ENCODE measurements at regions not wholly inside any gene's neighbourhood (a gene's known extent, or its start where the extent isn't known, plus 50 kb on each side); places are given as distances from the start of the nearest gene placed in this dataset.

DNA sequence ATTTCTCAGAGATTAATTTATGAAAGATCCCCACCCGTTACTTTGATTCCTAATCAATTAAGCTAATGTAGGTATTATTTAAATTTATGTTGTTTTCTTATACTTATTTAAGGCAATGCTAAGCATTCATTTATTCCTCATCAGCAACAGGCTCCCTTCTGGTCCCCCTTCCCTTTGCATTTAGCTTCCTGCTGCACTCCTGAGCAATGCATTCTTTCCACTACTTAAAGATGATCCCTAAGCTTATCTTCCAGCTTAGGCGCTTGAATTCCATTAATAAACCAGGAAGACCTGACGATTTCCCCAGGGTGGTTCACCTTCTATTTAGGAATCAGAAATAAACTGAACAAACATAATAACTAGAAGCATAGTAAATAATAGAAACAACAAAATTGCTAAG is 1003.1 kb downstream of the FSTL5 start:
- DNase-seq (ENCODE audit: low spot score): no peak
- in situ Hi-C loops (cut with HindIII; ENCODE audit: low sequenced_read_pairs): no loop called here

DNA sequence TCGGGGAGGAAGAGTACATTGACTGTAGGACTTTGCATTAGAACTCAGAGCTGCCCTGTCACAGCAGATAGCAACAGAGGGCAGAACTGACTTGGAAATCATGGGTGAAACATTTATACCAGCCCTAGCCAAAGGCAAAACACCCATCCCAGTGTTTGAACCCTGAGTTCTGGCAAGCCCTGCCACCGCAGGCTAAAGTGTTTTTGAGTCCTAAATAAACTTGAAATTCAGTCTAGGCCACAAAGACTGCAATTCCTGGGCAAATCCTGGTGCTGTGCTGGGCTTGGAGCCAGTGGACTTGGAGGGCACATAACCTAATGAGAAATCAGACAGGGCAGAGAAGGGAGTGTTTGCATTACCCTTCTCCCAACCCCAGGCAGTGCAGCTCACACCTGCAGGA is 1015.7 kb downstream of the FSTL5 start:
- in situ Hi-C loops (cut with HindIII; ENCODE audit: low sequenced_read_pairs): no loop called here
- DNase-seq (ENCODE audit: low spot score): no peak

GRCh38 chr4:161143375-161143774 is 1020.4 kb downstream of the FSTL5 start:
- in situ Hi-C loops (cut with HindIII; ENCODE audit: low sequenced_read_pairs): no loop called here
- DNase-seq (ENCODE audit: low spot score): no peak

DNA sequence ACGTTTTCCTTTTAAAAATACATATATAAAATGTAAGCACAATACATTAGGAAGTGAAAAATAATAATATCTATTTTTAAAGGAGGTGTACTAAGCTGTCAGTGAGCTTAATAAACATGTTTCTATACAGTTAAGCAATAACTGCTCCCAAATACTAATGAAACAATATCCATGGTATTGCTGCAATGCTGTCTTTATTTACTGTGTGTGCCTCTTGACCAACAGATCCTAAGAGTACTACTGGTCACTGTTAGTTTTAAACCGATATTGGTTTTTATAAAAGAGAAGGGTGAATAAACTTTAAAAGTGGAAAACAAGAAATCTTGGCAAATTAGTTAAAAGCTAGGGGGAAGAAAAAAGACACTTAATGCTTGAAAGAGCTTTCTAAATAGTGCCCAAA is 1029.0 kb downstream of the FSTL5 start:
- DNase-seq (ENCODE audit: low spot score): no peak
- in situ Hi-C loops (cut with HindIII; ENCODE audit: low sequenced_read_pairs): no loop called here

GRCh38 chr4:161133586-161134276 is 1030.1 kb downstream of the FSTL5 start:
- in situ Hi-C loops (cut with HindIII; ENCODE audit: low sequenced_read_pairs): no loop called here

GRCh38 chr4:161132715-161133425 is 1030.9 kb downstream of the FSTL5 start:
- DNase-seq (ENCODE audit: low spot score): no peak
- in situ Hi-C loops (cut with HindIII; ENCODE audit: low sequenced_read_pairs): no loop called here

More at GRCh38 chr4:161133586-161134276, 1030.1 kb downstream of the FSTL5 start:
- DNase-seq (ENCODE audit: low spot score): peak; percentile 6

DNA sequence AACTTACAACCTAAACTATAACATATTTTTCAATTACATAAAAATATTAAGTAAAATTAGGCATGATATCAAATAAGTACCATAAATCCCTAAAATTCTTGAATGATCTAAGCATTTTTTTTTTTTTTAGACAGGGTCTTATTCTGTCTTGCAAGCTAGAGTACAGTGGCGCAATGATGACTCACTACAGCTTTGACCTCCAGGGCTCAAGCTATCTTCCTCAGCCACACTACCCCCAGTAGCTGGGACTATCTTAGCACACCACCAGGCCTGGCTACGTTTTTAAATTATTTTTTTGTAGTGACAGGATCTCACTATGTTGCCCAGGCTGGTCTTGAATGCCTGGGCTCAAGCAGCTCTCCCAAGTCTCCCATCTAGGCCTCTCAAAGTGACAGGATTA is 1042.3 kb downstream of the FSTL5 start:
- DNase-seq (ENCODE audit: low spot score): no peak
- in situ Hi-C loops (cut with HindIII; ENCODE audit: low sequenced_read_pairs): no loop called here

DNA sequence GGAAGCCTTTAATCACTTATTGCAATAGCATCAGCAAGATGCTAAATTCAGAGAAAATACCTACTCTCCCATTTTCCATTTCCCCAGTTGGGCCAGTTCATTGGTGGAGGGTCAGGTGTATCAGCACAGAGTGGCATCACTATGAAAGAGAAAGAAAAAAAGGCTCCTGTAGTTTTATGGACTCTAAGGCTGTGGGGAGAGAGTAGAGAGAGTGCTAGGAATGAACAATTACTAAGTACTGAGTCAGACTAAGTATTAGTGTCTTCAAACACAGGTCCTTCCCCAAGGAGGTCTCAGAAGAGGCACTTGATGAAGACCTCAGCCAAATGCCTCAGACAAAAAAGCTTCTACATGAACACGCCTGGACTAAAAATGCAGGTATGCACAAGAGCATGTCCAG is 1061.9 kb downstream of the FSTL5 start:
- in situ Hi-C loops (cut with HindIII; ENCODE audit: low sequenced_read_pairs): no loop called here

GRCh38 chr4:161097821-161098220 is 1066.0 kb downstream of the FSTL5 start:
- in situ Hi-C loops (cut with HindIII; ENCODE audit: low sequenced_read_pairs): no loop called here
- DNase-seq (ENCODE audit: low spot score): no peak

More for the DNA sequence above, 1061.9 kb downstream of the FSTL5 start:
- DNase-seq (ENCODE audit: low spot score): no peak

- DNase-seq (ENCODE audit: low spot score): no peak
- in situ Hi-C loops (cut with HindIII; ENCODE audit: low sequenced_read_pairs): no loop called here
Observed at GRCh38 chr4:161061046-161061445, 1102.8 kb downstream of the FSTL5 start.
